Neural cell (in vitro differentiated cells): ENCODE measurements at regions not wholly inside any gene's neighbourhood (a gene's known extent, or its start where the extent isn't known, plus 50 kb on each side); places are given as distances from the start of the nearest gene placed in this dataset.
"Not testable (repeated sequence)": the region's sequence is repeated elsewhere in the genome, so short reads cannot be mapped to it uniquely, and the experiment has no call there.

Experiments used
- H2AFZ ChIP-seq: fragments of 200-600, 300-800 bp; sonication (generic), shearing (Covaris generic); 2 replicates; pipeline ENCODE4 v1.6.0; 2014; ENCODE audit warnings: low read depth, mild to moderate bottlenecking, antibody characterized with exemption, low read length, moderate library complexity
- H3F3A ChIP-seq: fragments of 200-600 bp; shearing (Covaris generic); 2 replicates; pipeline ENCODE4 v1.6.1; 2016; ENCODE audit warnings: mild to moderate bottlenecking, moderate library complexity, mixed read lengths, antibody characterized with exemption, low read length; ENCODE audit not compliant: insufficient read depth, poor library complexity, severe bottlenecking
- H3K27ac ChIP-seq: fragments of 200-600, 300-800 bp; sonication (generic), shearing (Covaris generic); 2 replicates; pipeline ENCODE4 v1.5.1; 2014; ENCODE audit warnings: mild to moderate bottlenecking, low read length, moderate library complexity
- H3K27me3 ChIP-seq: fragments of 300-800, 200-600 bp; sonication (generic), shearing (Covaris generic); 2 replicates; pipeline ENCODE4 v1.6.0; 2014; ENCODE audit warnings: mild to moderate bottlenecking, low read depth, low read length, moderate library complexity; ENCODE audit not compliant: insufficient read depth
- H3K36me3 ChIP-seq: fragments of 300-800, 200-600 bp; sonication (generic), shearing (Covaris generic); 2 replicates; pipeline ENCODE4 v1.5.1; 2014; ENCODE audit warnings: mild to moderate bottlenecking, antibody characterized with exemption, low read length, moderate library complexity; ENCODE audit not compliant: insufficient read depth
- H3K4me2 ChIP-seq: fragments of 300-800, 200-600 bp; sonication (generic), shearing (Covaris generic); 2 replicates; pipeline ENCODE4 v1.6.0; 2014; ENCODE audit warnings: mild to moderate bottlenecking, low read length
- H3K4me3 ChIP-seq: fragments of 300-800, 200-600 bp; sonication (generic), shearing (Covaris generic); 2 replicates; pipeline ENCODE4 v1.5.1; 2014; ENCODE audit warnings: mild to moderate bottlenecking, low read length, moderate library complexity
- H3K79me2 ChIP-seq: fragments of 200-600 bp; shearing (Covaris generic); replicated peaks from 2 replicates; pipeline ENCODE4 v1.6.0; 2014; ENCODE audit warnings: mild to moderate bottlenecking, low read length, moderate library complexity; ENCODE audit not compliant: insufficient read depth
- H3K9ac ChIP-seq: fragments of 300-800, 200-600 bp; sonication (generic), shearing (Covaris generic); 2 replicates; pipeline ENCODE4 v1.6.1; 2016; ENCODE audit warnings: mild to moderate bottlenecking, low read length, mixed read lengths
- H3K9me2 ChIP-seq: fragments of 200-600 bp; shearing (Covaris generic); 2 replicates; pipeline ENCODE4 v1.6.1; 2016; ENCODE audit warnings: mild to moderate bottlenecking, low read length, mixed read lengths; ENCODE audit not compliant: insufficient read depth
- H3K9me3 ChIP-seq: fragments of 200-600, 300-800 bp; sonication (generic), shearing (Covaris generic); 2 replicates; pipeline ENCODE4 v1.6.1; 2016; ENCODE audit warnings: mild to moderate bottlenecking, mixed run types, low read length, moderate library complexity, mixed read lengths
- H4K20me1 ChIP-seq: fragments of 200-600 bp; shearing (Covaris generic); 2 replicates; pipeline ENCODE4 v1.6.1; 2016; ENCODE audit warnings: mild to moderate bottlenecking, mixed run types; ENCODE audit not compliant: insufficient read depth
- EP300 ChIP-seq: fragments of 450-650 bp; conservative IDR thresholded peaks from 2 replicates; pipeline ENCODE4 v1.6.1; 2014; ENCODE audit warnings: antibody characterized with exemption, mild to moderate bottlenecking, moderate library complexity; ENCODE audit not compliant: poor library complexity, severe bottlenecking
- EZH2 ChIP-seq: fragments of 200-600, 300-800 bp; shearing (Covaris generic), sonication (generic); IDR thresholded peaks from 2 replicates; pipeline ENCODE4 v1.6.1; 2014; ENCODE audit warnings: antibody characterized with exemption, low read length, borderline replicate concordance, mild to moderate bottlenecking; ENCODE audit not compliant: insufficient read depth, poor library complexity, severe bottlenecking
- MXI1 ChIP-seq: fragments of 450-650 bp; conservative IDR thresholded peaks from 2 replicates; pipeline ENCODE4 v1.6.1; 2014; ENCODE audit warnings: antibody characterized with exemption, mild to moderate bottlenecking; ENCODE audit not compliant: poor library complexity, severe bottlenecking
- POLR2AphosphoS5 ChIP-seq: IDR thresholded peaks from 2 replicates; pipeline ENCODE4 v1.6.1; 2012
- RAD21 ChIP-seq: fragments of 450-650 bp; conservative IDR thresholded peaks from 2 replicates; pipeline ENCODE4 v1.6.1; 2014; ENCODE audit warnings: antibody characterized with exemption, mild to moderate bottlenecking, moderate library complexity
- SMC3 ChIP-seq: fragments of 450-650 bp; conservative IDR thresholded peaks from 2 replicates; pipeline ENCODE4 v1.6.1; 2014; ENCODE audit warnings: antibody characterized with exemption, mild to moderate bottlenecking, moderate library complexity; ENCODE audit not compliant: poor library complexity
- TAF1 ChIP-seq: IDR thresholded peaks from 2 replicates; pipeline ENCODE4 v1.6.1; 2012; ENCODE audit warnings: low read depth
- TF ChIP-seq, protein P1 (sequence below): fragments of 450-650 bp; IDR thresholded peaks from 2 replicates; pipeline ENCODE4 v1.5.1; 2014; ENCODE audit warnings: antibody characterized with exemption, mild to moderate bottlenecking, moderate library complexity; ENCODE audit not compliant: poor library complexity, severe bottlenecking
- TF ChIP-seq, protein P2 (sequence below): IDR thresholded peaks from 2 replicates; pipeline ENCODE4 v1.6.1; 2012; ENCODE audit warnings: borderline replicate concordance

DNA sequence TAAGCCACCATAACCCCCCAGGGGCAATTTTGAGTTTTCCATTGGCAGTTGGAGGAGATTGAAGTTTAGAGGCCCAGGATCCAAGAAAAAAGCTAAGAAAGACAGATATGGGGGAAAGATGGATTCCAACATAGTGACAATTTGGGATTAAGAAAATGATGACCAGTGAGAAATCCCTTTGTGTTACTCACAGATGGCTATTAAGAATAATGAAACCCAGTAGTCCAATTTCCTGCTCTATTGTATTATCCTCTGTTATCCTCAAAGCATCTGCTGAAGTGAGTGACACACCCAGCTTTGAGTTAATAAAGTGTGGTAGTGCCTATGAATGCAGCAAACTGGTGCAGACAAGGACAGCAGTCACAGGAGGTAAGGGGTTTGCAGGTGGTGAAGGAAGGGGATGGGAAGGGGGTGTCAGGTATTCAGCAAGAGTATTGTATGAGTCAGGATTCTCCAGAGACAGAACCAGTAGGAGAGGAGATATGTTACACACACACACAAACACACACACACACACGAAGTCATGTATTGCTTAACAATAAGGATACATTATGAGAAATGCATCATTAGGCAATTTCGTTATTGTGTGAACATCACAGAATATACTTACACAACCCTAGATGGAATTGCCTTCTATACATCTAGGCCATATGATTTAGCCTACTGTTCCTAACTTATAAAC lies 112.4 kb upstream of the VANGL1 start:
- H3F3A ChIP-seq, result no peaks in the 10 kb centered on the region
- no peak overlapping the region for H3K27ac ChIP-seq
- no peak overlapping the region for H3K4me2 ChIP-seq
- H4K20me1 ChIP-seq, result no peaks in the 10 kb centered on the region
- no peaks in the 10 kb centered on the region for H3K27me3 ChIP-seq
- no peaks in the 10 kb centered on the region for H3K79me2 ChIP-seq
- H3K9me2 ChIP-seq, result no peaks in the 10 kb centered on the region
- TF ChIP-seq, protein P1, sequence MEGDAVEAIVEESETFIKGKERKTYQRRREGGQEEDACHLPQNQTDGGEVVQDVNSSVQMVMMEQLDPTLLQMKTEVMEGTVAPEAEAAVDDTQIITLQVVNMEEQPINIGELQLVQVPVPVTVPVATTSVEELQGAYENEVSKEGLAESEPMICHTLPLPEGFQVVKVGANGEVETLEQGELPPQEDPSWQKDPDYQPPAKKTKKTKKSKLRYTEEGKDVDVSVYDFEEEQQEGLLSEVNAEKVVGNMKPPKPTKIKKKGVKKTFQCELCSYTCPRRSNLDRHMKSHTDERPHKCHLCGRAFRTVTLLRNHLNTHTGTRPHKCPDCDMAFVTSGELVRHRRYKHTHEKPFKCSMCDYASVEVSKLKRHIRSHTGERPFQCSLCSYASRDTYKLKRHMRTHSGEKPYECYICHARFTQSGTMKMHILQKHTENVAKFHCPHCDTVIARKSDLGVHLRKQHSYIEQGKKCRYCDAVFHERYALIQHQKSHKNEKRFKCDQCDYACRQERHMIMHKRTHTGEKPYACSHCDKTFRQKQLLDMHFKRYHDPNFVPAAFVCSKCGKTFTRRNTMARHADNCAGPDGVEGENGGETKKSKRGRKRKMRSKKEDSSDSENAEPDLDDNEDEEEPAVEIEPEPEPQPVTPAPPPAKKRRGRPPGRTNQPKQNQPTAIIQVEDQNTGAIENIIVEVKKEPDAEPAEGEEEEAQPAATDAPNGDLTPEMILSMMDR, result no peak
- TF ChIP-seq POLR2AphosphoS5 (no peak), SMC3 (no peak), MXI1 (no peak), EP300 (no peak), EZH2 (no peak), RAD21 (no peak), TAF1 (no peak)
- TF ChIP-seq, protein P2, sequence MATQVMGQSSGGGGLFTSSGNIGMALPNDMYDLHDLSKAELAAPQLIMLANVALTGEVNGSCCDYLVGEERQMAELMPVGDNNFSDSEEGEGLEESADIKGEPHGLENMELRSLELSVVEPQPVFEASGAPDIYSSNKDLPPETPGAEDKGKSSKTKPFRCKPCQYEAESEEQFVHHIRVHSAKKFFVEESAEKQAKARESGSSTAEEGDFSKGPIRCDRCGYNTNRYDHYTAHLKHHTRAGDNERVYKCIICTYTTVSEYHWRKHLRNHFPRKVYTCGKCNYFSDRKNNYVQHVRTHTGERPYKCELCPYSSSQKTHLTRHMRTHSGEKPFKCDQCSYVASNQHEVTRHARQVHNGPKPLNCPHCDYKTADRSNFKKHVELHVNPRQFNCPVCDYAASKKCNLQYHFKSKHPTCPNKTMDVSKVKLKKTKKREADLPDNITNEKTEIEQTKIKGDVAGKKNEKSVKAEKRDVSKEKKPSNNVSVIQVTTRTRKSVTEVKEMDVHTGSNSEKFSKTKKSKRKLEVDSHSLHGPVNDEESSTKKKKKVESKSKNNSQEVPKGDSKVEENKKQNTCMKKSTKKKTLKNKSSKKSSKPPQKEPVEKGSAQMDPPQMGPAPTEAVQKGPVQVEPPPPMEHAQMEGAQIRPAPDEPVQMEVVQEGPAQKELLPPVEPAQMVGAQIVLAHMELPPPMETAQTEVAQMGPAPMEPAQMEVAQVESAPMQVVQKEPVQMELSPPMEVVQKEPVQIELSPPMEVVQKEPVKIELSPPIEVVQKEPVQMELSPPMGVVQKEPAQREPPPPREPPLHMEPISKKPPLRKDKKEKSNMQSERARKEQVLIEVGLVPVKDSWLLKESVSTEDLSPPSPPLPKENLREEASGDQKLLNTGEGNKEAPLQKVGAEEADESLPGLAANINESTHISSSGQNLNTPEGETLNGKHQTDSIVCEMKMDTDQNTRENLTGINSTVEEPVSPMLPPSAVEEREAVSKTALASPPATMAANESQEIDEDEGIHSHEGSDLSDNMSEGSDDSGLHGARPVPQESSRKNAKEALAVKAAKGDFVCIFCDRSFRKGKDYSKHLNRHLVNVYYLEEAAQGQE, result no peak
- no peaks in the 10 kb centered on the region for H3K36me3 ChIP-seq
- H3K9me3 ChIP-seq, result no peaks in the 10 kb centered on the region
- H3K4me3 ChIP-seq, result no peak overlapping the region
- H2AFZ ChIP-seq, result no peak overlapping the region
- H3K9ac ChIP-seq, result no peak overlapping the region

DNA sequence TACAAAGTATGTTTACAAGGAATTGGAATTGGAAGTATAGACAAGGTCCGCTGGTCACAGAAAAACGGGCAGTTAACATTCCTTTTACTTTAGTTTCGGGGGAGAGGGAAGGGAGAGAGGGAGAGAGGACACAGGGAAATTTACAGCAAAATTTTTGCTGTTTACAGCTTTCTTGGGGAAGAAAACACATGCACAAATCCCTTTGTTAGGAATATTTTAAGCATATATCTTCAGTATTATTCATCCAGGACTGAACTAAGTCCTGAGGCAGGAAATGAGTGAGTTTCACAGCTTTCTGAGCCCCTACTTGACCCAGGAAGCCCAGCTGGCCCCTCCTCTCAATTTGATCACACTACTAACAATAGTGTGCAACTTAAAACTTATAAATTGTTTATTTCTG lies 113.4 kb upstream of the VANGL1 start:
- H3K9ac ChIP-seq, H3K4me2 ChIP-seq, H4K20me1 ChIP-seq, H3K27me3 ChIP-seq, H3K27ac ChIP-seq, H3K9me3 ChIP-seq, H3K9me2 ChIP-seq, H3F3A ChIP-seq, H3K79me2 ChIP-seq, H3K4me3 ChIP-seq, H2AFZ ChIP-seq, H3K36me3 ChIP-seq: not testable (repeated sequence)

DNA sequence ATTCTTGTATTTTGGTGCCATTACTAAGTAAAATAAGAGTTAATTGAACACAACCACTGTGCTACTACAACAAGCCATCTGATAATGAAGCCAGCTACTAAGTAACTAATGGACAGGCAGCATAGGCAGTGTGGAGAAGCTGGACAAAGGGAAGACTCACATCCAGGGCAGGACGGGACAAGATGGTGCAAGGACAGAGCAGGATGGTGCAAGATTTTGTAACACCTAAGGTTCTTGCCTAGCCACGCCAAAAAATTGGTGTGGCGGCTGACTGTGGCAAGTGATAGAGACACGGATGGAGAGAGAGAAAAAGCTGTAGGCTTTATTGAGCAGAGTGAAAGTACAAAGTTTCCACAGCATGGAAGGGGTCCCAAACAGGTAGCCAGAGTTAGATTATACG lies 114.0 kb upstream of the VANGL1 start:
- Histone ChIP-seq H3K36me3 (no peaks in the 10 kb centered on the region), H3K27me3 (no peaks in the 10 kb centered on the region), H3K4me3 (no peak overlapping the region), H3K4me2 (no peak overlapping the region), H2AFZ (no peak overlapping the region), H4K20me1 (no peaks in the 10 kb centered on the region), H3F3A (no peaks in the 10 kb centered on the region), H3K9ac (no peak overlapping the region), H3K79me2 (no peaks in the 10 kb centered on the region), H3K27ac (no peak overlapping the region), H3K9me3 (no peaks in the 10 kb centered on the region), H3K9me2 (no peaks in the 10 kb centered on the region)
- TF ChIP-seq RAD21 (no peak), MXI1 (no peak)
- TF ChIP-seq, protein P1, result no peak
